ENCODE measurements at regions not wholly inside any gene's neighbourhood (a gene's known extent, or its start where the extent isn't known, plus 50 kb on each side); places are given as distances from the start of the nearest gene placed in this dataset.

DNA sequence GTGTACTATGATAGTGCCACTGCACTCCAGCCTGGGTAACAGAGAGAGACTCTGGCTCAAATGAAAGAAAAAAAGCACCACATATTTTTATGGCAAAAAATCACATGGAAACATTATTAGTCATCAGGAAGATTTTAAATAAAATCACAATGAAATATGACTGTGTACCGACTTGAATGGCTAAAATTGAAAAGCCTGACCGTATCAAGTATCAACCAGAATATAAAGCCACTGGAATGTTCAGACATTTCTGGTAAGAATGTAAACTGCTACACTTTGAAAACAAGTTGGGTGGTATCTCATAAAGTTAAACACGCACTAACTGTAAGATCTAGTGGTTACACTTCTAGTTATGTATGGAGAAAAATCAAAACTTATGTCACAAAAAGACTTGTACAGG, 306.7 kb upstream of the MBL2 start:
- 89 to 90% methylated on average over 3 of the region's 3 CpGs for WGBS, 2 donors
- H3K27ac ChIP-seq = no peak overlapping the region
- intact Hi-C loops (cut with DNase I) = no loop called here
- H3K9me3 ChIP-seq = no peaks in the 10 kb centered on the region
- no peaks in the 10 kb centered on the region for H3K4me1 ChIP-seq
- no peaks in the 10 kb centered on the region for H3K36me3 ChIP-seq
- H3K27me3 ChIP-seq = no peaks in the 10 kb centered on the region
- H3K4me3 ChIP-seq (replicated peaks in 1 of 3) = no peak overlapping the region
- no peak for DNase-seq
- no peak for TF ChIP-seq POLR2A (IDR thresholded peaks at IDR 0.05)
- TF ChIP-seq, protein P1, sequence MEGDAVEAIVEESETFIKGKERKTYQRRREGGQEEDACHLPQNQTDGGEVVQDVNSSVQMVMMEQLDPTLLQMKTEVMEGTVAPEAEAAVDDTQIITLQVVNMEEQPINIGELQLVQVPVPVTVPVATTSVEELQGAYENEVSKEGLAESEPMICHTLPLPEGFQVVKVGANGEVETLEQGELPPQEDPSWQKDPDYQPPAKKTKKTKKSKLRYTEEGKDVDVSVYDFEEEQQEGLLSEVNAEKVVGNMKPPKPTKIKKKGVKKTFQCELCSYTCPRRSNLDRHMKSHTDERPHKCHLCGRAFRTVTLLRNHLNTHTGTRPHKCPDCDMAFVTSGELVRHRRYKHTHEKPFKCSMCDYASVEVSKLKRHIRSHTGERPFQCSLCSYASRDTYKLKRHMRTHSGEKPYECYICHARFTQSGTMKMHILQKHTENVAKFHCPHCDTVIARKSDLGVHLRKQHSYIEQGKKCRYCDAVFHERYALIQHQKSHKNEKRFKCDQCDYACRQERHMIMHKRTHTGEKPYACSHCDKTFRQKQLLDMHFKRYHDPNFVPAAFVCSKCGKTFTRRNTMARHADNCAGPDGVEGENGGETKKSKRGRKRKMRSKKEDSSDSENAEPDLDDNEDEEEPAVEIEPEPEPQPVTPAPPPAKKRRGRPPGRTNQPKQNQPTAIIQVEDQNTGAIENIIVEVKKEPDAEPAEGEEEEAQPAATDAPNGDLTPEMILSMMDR (IDR thresholded peaks at IDR 0.05) = no peak

DNA sequence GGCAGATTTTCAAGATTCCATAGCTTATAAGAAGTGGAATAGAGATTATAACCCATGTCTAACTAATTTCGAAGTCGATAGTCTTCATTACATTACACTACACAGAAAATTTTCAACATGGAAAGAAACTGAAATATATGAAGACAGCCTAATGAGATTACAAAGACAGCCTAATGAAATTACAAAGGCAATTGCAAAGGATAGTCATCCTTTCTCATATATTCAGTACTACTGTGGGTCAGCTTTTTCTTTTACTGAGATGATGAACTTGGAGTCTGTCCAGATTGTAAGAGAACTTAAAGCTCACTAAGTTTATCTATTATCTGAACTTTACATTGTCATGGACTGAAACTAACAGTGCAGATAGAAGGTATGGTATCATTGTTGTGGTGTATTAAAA, 304.4 kb upstream of the MBL2 start:
- DNase-seq = no peak
- WGBS, 2 donors = 94% methylated on average over 2 of the region's 2 CpGs
- H3K36me3 ChIP-seq = no peaks in the 10 kb centered on the region
- H3K27ac ChIP-seq = no peak overlapping the region
- H3K9me3 ChIP-seq = no peaks in the 10 kb centered on the region
- intact Hi-C loops (cut with DNase I) = no loop called here
- TF ChIP-seq POLR2A (IDR thresholded peaks at IDR 0.05) = no peak
- TF ChIP-seq, protein P1 (IDR thresholded peaks at IDR 0.05) = no peak
- no peak overlapping the region for H3K4me3 ChIP-seq (replicated peaks in 1 of 3)
- H3K27me3 ChIP-seq = no peaks in the 10 kb centered on the region
- no peaks in the 10 kb centered on the region for H3K4me1 ChIP-seq

DNA sequence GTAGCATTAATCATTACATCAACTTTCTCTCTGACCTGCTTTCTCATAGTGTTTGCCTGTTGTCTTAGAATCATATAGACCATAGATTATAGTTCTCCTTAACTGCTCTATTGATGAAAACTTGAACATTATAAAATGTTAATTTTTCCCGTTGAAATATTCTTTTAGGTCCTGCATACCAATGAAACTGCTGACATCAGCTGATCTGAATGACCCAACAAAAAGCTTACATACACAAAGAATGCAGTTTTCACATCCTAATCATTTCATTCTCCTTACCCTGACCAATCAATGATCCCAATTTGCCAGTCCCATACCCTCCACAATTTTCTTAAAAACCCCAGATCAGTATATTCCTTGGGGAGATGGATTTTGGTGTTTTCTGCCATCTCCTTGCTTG, 302.9 kb upstream of the MBL2 start:
- Histone ChIP-seq H3K4me1 (no peaks in the 10 kb centered on the region), H3K36me3 (no peaks in the 10 kb centered on the region), H3K4me3 (replicated peaks in 1 of 3) (no peak overlapping the region), H3K9me3 (no peaks in the 10 kb centered on the region), H3K27ac (no peak overlapping the region), H3K27me3 (no peaks in the 10 kb centered on the region)
- no peak for DNase-seq
- TF ChIP-seq, protein P1 (IDR thresholded peaks at IDR 0.05) = no peak
- TF ChIP-seq POLR2A (IDR thresholded peaks at IDR 0.05) = no peak
- WGBS, 2 donors = 74 to 88% methylated on average over 1 of the region's 1 CpG
- intact Hi-C loops (cut with DNase I) = no loop called here

DNA sequence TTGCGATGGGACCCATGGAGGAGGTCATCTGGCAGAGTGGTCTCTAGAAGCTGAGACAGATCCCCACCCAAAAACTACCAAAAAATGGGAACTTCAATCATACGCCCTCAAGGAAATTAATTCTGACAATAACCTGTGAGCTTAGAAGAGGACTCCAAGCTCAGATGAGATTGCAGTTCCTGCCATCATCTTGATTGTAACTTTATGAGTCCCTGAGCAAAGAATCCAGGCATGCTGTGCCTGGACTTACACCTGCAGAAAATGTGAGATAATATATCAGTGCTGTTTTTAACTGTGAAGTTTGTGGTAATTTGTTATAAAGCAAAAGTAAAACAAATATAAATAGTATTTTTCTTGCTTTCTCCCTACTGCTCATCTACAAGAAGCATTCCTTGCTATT, 299.6 kb upstream of the MBL2 start:
- Histone ChIP-seq H3K9me3 (no peaks in the 10 kb centered on the region), H3K36me3 (no peaks in the 10 kb centered on the region), H3K4me1 (no peaks in the 10 kb centered on the region), H3K27me3 (no peaks in the 10 kb centered on the region), H3K27ac (no peak overlapping the region), H3K4me3 (replicated peaks in 1 of 3) (no peak overlapping the region)
- WGBS, 2 donors = 75 to 100% methylated on average over 2 of the region's 2 CpGs
- intact Hi-C loops (cut with DNase I) = no loop called here
- TF ChIP-seq, protein P1 (IDR thresholded peaks at IDR 0.05) = no peak
- no peak for TF ChIP-seq POLR2A (IDR thresholded peaks at IDR 0.05)
- no peak for DNase-seq

DNA sequence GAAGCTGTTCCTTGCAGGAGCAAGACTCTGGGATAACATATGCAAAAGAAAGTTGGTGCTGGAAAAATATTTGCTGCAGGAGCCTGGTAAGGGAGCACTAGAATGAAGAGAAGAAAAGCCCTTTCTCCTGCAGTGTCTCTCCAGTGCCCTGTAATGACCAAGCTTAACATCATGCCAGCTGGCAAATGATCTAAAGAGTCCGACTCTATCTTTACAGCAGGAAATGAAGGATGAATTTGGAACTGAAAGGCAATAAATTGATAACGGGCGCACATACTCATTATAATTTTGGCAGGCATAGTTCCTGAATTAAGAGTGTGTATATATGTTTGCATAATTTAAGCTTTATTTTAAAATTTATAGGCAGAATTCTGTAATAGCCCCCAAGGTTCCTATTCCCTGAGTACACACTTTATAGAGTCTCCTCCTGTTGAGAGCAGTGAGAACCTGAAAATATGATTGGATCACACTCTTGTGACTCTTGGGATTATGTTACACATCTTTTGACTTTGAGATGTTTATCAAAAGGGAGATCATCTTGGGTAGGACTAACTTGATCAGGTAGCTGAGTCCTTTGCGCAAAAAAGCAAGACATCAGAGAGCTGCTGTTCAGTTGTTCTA, 299.0 kb upstream of the MBL2 start:
- Histone ChIP-seq H3K27me3 (no peaks in the 10 kb centered on the region), H3K27ac (no peak overlapping the region), H3K36me3 (no peaks in the 10 kb centered on the region), H3K4me1 (no peaks in the 10 kb centered on the region), H3K9me3 (no peaks in the 10 kb centered on the region), H3K4me3 (replicated peaks in 1 of 3) (no peak overlapping the region)
- 83 to 85% methylated on average over 4 of the region's 4 CpGs for WGBS, 2 donors
- TF ChIP-seq, protein P1 (IDR thresholded peaks at IDR 0.05) = no peak
- no peak for TF ChIP-seq POLR2A (IDR thresholded peaks at IDR 0.05)
- intact Hi-C loops (cut with DNase I) = no loop called here
- DNase-seq = no peak

Measured in thyroid gland (tissue), 4 donors.